ENCODE measurements at regions not wholly inside any gene's neighbourhood (a gene's known extent, or its start where the extent isn't known, plus 50 kb on each side); places are given as distances from the start of the nearest gene placed in this dataset.
A peak's percentile ranks its signal among the peaks of the same experiment; 100 is the strongest.

GRCh38 chr9:82454509-82455190, 466.1 kb downstream of the SPATA31D1 start:
- TF ChIP-seq CTCF (IDR thresholded peaks at IDR 0.05; ENCODE audit: insufficient read depth, low read length, missing control alignments), result no peak
- CTCF ChIA-PET, result no interaction called here
- H3K4me3 ChIP-seq (ENCODE audit: low read depth, low read length), result no peak overlapping the region
- no peak for DNase-seq (ENCODE audit: low read depth, low spot score)
- POLR2A ChIA-PET, result no interaction called here

GRCh38 chr9:82456642-82457041, 468.1 kb downstream of the SPATA31D1 start:
- CTCF ChIA-PET, result no interaction called here
- peak; percentile 37 for DNase-seq (ENCODE audit: low read depth, low spot score)
- POLR2A ChIA-PET, result interaction anchor here (0.7 kb wide), 1 partner anchor 146 kb away, joined by 4 read pairs; no protein-coding TSS in a partner anchor
- no peak for TF ChIP-seq CTCF (IDR thresholded peaks at IDR 0.05; ENCODE audit: insufficient read depth, low read length, missing control alignments)
- H3K4me3 ChIP-seq (ENCODE audit: low read depth, low read length), result no peak overlapping the region

GRCh38 chr9:82457298-82457697, 468.7 kb downstream of the SPATA31D1 start:
- no peak for TF ChIP-seq CTCF (IDR thresholded peaks at IDR 0.05; ENCODE audit: insufficient read depth, low read length, missing control alignments)
- ChIA-PET CTCF (no interaction called here), POLR2A (interaction anchor here (0.7 kb wide), 2 partner anchors 147 to 1614 kb away, joined by 4 read pairs; no protein-coding TSS in a partner anchor)
- no peak overlapping the region for H3K4me3 ChIP-seq (ENCODE audit: low read depth, low read length)
- DNase-seq (ENCODE audit: low read depth, low spot score), result no peak

- no peak for TF ChIP-seq CTCF (IDR thresholded peaks at IDR 0.05; ENCODE audit: insufficient read depth, low read length, missing control alignments)
- CTCF ChIA-PET, result no interaction called here
- H3K4me3 ChIP-seq (ENCODE audit: low read depth, low read length), result no peak overlapping the region
- DNase-seq (ENCODE audit: low read depth, low spot score), result no peak
- POLR2A ChIA-PET, result no interaction called here
Observed at GRCh38 chr9:82457891-82458290, 469.3 kb downstream of the SPATA31D1 start.

GRCh38 chr9:82458296-82458695, 469.7 kb downstream of the SPATA31D1 start:
- no peak overlapping the region for H3K4me3 ChIP-seq (ENCODE audit: low read depth, low read length)
- no peak for TF ChIP-seq CTCF (IDR thresholded peaks at IDR 0.05; ENCODE audit: insufficient read depth, low read length, missing control alignments)
- ChIA-PET CTCF (no interaction called here), POLR2A (no interaction called here)
- DNase-seq (ENCODE audit: low read depth, low spot score), result no peak

- no peak overlapping the region for H3K4me3 ChIP-seq (ENCODE audit: low read depth, low read length)
- TF ChIP-seq CTCF (IDR thresholded peaks at IDR 0.05; ENCODE audit: insufficient read depth, low read length, missing control alignments), result peak; percentile 15
- ChIA-PET CTCF (no interaction called here), POLR2A (no interaction called here)
- no peak for DNase-seq (ENCODE audit: low read depth, low spot score)
Observed at GRCh38 chr9:82466616-82467260, 478.2 kb downstream of the SPATA31D1 start.
